NCI-H1417 treated with DMSO at 0.1 percent for 48 hours (cell line): ENCODE measurements at regions not wholly inside any gene's neighbourhood (a gene's known extent, or its start where the extent isn't known, plus 50 kb on each side); places are given as distances from the start of the nearest gene placed in this dataset.
"Not testable (repeated sequence)": the region's sequence is repeated elsewhere in the genome, so short reads cannot be mapped to it uniquely, and the experiment has no call there.

ENCODE experiments used
- DNase-seq: peaks from one replicate; lab custom pipeline; 2025; lab: John Stamatoyannopoulos, UW

DNA sequence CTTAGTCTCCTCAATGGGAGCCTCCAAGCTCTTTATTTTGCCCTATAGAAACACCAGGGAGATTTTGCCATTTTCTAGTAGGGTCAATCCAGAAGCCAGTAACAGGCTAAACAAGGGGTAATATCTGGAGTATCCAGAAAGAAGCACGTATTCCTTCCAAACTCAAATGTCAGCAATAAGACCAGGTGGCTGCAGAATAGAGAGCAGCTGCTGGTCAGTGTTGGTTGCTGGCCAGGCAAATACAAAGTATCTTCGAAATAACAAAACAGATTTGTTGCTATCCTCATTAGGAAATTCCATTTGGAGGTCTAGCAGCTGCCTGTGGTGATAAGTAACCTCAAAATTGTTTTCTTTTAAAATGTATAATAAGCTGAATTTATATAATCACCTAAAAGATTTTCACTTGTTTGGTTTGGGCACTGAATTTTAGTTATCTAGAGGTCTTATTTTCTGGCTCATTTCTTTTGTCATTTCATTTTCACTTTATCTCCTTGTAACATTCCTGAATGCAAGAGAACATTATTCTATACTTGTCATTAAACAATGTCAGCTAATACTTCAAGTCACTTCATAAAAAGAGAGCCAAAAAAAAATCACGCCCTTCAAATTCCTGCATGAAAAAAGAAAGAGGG is 320.6 kb downstream of the DTHD1 start:
- DNase-seq = no peak

- DNase-seq = no peak
These were observed 328.2 kb downstream of the DTHD1 start for GRCh38 chr4:36609661-36610060.

DNA sequence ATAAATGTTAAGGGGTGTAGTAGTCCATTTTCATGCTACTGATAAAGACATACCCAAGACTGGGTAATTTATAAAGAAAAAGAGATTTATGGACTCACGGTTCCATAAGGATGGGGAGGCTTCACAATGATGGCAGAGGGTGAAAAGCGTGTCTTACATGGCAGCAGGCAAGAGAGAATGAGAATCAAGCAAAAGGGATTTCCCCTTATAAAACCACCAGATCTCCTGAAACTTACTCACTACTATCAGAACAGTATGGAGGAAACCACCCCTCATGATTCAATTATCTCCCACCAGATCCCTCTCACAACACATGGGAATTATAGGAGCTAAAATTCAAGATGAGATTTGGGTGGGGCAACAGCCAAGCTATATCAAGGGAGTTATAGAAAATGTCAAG is 329.2 kb downstream of the DTHD1 start:
- no peak for DNase-seq

GRCh38 chr4:36613142-36613541 is 331.7 kb downstream of the DTHD1 start:
- not testable (repeated sequence) for DNase-seq

DNA sequence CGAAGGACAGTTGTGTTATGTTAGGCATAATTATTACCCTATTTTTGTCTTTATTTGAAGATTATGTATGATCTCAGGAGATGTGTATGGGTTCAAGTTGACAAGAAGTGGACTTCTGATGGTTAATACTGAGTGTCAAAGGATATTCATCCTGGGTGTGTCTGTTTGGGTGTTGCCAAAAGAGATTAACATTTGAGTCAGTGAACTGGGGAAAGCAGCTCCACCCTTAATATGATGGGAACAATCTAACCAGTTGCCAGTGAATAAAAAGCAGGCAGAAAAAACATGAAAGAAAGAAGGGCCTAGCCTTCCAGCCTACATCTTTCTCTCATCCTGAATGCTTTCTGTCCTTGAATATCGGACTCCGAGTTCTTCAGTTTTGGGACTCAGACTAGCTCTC is 332.6 kb downstream of the DTHD1 start:
- DNase-seq = no peak

GRCh38 chr4:36618102-36618501 is 336.7 kb downstream of the DTHD1 start:
- no peak for DNase-seq

DNA sequence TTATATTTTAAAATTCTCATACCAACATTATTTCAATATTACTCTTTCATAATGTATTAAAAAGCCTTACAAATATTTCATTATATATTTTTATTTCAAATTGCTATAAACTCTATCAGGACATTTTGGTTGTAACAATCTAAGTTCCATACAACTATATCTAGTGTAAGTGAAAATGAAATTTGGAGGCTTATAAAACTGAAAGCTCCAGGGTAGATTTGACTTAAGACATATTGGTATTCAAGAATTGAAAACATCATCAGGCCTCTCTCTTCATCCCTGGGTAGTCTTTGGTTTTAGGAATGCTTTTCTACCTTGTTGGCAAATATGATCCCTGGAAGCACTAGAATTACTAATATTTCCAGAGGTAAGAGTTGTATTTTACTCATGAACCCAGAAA is 342.6 kb downstream of the DTHD1 start:
- no peak for DNase-seq

DNA sequence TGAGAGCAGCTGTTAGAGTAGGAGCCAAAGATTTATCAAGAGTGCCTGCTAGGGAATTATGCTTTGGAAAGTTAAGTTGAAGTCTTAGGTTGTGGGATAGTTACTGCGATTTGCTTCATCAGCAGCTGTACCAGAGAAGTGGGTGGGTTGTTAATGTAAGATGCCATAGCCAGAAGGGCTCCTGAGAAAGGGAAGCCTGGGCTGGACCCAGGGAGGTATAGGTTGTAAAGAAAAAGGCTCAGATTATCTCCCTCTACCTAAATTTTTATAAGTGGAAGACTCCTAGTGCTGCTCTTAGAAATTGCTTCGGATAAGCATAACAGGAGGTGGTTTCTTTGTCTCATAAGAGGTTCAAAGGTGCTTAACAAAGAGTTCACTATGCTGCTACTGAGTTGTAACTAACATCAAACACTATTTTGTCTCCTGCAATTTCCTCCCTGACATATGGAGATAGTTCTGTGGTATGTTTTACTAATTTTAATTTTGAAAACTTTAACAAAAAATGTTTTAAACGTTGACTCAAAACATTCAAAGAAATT is 356.9 kb downstream of the DTHD1 start:
- DNase-seq = no peak

GRCh38 chr4:36640876-36641275 is 359.5 kb downstream of the DTHD1 start:
- no peak for DNase-seq

- DNase-seq = no peak
These were observed 369.8 kb downstream of the DTHD1 start for GRCh38 chr4:36651253-36651652.

DNA sequence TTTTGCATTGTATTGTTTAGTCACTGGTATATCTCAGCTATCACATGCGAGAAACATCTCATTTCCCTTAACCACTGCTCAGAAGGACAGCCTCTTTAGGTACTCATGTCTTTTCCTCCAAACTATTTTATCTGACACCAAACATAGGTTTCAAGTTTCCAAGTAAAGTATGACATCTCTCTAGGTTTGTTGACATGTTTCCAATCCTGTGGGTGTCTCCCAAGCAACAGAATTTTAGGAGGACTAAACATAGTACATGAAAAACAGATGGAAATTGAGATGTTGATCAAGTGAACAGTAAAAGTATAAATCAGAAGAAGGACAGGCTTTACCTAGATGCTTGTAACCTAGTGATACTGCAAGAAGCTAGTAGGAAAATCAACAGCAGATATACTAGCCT is 371.4 kb downstream of the DTHD1 start:
- no peak for DNase-seq

DNA sequence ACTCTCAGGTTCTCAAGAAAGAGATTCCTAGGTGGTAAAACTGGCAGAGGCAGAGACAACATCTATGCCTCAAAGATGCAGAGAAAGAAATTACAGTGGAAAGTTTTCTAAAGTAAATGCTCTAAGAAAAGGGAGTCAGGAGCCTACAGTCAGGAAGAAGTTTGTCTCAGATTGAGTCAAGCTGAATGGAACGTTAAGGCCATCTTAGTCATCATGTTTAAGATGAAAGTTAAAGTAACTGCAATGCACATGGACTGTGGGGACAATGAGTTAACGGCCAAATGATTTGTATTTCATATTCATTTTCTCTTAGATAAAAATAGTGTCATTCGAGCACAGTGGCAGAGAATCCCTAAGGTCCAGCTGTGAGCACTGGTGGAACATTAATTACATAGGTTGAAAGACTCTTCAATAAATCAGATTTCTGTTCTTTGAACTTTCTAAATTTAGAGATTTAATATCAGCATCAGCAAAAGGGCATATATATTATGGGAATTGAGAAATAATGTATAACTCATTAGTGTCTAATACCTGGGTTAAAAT is 384.6 kb downstream of the DTHD1 start:
- no peak for DNase-seq

GRCh38 chr4:36675436-36675835 is 394.0 kb downstream of the DTHD1 start:
- DNase-seq = no peak

GRCh38 chr4:36676139-36677050 is 395.0 kb downstream of the DTHD1 start:
- no peak for DNase-seq

GRCh38 chr4:36677112-36677511 is 395.7 kb downstream of the DTHD1 start:
- DNase-seq = no peak

GRCh38 chr4:36677874-36678273 is 396.5 kb downstream of the DTHD1 start:
- no peak for DNase-seq

GRCh38 chr4:36687681-36688080 is 406.3 kb downstream of the DTHD1 start:
- DNase-seq = no peak

- DNase-seq = no peak
These were observed 411.2 kb downstream of the DTHD1 start for GRCh38 chr4:36692586-36692985.

DNA sequence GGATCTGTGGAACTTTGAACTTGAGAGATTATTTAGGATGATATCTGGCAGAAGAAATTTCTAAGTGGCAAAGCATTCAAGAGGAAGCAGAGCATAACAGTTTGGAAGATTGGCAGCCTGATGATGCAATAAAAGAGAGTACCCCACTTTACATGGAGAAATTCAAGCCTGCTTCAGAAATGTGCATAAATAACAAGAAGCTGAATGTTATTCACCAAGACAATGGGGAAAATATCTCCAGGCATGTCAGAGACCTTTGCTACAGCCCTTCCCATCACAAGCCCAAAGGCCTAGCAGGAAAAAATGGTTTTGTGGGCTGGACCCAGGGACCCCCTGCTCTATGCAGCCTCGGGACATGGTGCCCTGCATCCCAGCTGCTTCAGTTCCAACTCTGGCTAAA is 420.8 kb downstream of the DTHD1 start:
- DNase-seq = no peak

DNA sequence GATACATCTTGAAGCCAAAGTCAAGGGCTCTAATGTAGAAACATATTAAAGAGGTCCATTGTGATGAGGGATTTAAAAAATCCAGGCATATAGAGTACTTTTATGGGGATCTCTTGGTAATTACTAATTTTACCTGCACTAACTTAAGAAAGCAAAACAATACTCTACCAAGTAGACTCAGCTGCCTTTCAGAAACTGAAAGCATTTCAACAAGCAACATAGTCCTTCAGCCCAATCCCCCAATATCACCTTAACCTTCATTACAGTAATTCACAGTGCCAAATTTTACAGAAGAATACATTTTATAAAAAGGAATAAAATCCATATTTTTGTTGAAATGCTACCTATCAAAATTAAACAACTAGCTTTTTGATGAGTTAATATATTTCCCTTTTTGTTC is 422.9 kb downstream of the DTHD1 start:
- DNase-seq = no peak

GRCh38 chr4:36709991-36710390 is 428.6 kb downstream of the DTHD1 start:
- no peak for DNase-seq

DNA sequence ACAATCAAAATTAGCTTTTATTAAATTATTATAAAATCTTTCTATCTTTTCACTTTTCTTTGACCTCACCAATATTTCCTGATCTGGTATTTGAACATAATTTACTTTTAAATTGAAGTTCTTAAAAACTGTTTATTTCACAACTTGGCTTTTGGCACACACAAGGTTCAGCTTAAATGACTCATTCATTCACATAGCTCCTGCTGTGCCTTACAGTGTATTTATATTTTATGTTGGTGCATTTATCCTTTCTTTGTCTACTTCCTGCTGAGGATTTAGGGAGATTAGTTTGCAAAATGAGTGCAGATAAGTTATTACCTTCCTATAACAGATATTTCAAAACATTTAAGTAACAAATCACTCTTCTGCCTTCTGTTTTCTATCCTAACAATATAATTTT is 430.6 kb downstream of the DTHD1 start:
- no peak for DNase-seq

DNA sequence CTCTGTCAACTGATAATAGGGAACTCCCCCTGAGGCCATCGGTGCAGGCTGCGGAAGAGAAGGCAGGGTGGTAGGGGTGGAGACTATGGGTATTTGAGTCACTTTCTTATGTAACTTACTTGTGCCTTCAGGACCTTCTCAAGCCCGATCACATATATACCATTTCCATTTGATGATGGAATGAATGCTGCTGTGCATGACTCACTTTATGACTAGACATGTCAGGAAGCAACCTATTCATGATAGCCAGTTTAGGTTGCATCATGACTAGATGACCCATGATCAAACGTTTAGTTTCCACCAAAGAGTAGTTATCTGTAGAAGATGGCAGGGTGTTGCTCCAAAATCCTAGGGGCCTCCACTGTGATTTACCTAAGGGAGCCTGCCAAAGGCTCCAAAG is 435.5 kb downstream of the DTHD1 start:
- DNase-seq = no peak
